ENCODE measurements at regions not wholly inside any gene's neighbourhood (a gene's known extent, or its start where the extent isn't known, plus 50 kb on each side); places are given as distances from the start of the nearest gene placed in this dataset.

DNA sequence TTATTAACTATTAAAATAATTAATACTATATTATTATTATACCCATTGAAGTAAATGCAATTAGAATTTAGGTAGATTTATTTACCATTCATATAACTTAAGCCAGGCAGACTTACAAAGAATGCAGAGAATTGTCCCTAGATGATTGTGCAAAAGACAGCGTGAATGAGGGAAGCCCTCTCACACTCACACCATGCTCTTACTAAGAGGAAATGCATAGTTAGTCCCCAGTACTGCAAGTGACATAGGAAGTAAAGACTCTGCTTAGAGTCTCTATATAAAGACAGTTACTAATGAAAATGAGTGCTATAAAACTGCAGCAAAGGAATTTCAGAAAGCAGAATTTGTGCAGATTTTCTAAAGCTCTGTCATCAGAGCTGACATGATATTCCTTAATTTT lies 270.4 kb downstream of the ZBBX start:
- ATAC-seq: no peak
- FAIRE-seq: no peak

DNA sequence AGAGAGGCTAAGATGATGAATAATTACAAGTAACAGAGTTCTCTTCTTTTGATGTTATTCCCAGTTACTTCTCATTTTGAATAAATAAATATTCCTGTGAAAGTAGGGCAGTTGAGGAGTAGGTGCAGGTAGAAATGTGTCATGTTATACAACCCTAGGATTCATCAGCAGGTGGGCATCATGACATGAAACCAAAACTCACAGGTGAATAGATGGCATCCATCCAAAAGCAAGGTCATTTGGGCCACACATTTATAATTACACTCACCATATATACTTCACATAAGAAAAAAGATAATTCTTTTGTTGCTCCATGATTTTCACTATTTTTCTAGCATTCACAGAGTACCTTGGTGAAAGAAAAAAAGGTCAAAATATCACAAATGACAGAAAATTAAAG lies 273.6 kb downstream of the ZBBX start:
- CTCF ChIA-PET (ENCODE audit: low intra/inter-chr PET ratio, low total read pairs): no interaction called here
- POLR2A ChIA-PET: no interaction called here
- BruUV-seq (replicated peaks): no TSS peak
- TF ChIP-seq, protein P1, sequence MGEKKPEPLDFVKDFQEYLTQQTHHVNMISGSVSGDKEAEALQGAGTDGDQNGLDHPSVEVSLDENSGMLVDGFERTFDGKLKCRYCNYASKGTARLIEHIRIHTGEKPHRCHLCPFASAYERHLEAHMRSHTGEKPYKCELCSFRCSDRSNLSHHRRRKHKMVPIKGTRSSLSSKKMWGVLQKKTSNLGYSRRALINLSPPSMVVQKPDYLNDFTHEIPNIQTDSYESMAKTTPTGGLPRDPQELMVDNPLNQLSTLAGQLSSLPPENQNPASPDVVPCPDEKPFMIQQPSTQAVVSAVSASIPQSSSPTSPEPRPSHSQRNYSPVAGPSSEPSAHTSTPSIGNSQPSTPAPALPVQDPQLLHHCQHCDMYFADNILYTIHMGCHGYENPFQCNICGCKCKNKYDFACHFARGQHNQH (CRISPR knock-in tag; IDR thresholded peaks at IDR 0.05): no peak
- no peak for TF ChIP-seq ZNF234 (CRISPR knock-in tag; conservative IDR thresholded peaks at IDR 0.05)
- TF ChIP-seq, protein P2, sequence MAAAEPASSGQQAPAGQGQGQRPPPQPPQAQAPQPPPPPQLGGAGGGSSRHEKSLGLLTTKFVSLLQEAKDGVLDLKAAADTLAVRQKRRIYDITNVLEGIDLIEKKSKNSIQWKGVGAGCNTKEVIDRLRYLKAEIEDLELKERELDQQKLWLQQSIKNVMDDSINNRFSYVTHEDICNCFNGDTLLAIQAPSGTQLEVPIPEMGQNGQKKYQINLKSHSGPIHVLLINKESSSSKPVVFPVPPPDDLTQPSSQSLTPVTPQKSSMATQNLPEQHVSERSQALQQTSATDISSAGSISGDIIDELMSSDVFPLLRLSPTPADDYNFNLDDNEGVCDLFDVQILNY (CRISPR knock-in tag; conservative IDR thresholded peaks at IDR 0.05): no peak
- TF ChIP-seq ZC3H13 (CRISPR knock-in tag; IDR thresholded peaks at IDR 0.05): no peak
- no peak for TF ChIP-seq HDAC6 (IDR thresholded peaks at IDR 0.05; ENCODE audit: low read depth, low read length)
- TF ChIP-seq, protein P3, sequence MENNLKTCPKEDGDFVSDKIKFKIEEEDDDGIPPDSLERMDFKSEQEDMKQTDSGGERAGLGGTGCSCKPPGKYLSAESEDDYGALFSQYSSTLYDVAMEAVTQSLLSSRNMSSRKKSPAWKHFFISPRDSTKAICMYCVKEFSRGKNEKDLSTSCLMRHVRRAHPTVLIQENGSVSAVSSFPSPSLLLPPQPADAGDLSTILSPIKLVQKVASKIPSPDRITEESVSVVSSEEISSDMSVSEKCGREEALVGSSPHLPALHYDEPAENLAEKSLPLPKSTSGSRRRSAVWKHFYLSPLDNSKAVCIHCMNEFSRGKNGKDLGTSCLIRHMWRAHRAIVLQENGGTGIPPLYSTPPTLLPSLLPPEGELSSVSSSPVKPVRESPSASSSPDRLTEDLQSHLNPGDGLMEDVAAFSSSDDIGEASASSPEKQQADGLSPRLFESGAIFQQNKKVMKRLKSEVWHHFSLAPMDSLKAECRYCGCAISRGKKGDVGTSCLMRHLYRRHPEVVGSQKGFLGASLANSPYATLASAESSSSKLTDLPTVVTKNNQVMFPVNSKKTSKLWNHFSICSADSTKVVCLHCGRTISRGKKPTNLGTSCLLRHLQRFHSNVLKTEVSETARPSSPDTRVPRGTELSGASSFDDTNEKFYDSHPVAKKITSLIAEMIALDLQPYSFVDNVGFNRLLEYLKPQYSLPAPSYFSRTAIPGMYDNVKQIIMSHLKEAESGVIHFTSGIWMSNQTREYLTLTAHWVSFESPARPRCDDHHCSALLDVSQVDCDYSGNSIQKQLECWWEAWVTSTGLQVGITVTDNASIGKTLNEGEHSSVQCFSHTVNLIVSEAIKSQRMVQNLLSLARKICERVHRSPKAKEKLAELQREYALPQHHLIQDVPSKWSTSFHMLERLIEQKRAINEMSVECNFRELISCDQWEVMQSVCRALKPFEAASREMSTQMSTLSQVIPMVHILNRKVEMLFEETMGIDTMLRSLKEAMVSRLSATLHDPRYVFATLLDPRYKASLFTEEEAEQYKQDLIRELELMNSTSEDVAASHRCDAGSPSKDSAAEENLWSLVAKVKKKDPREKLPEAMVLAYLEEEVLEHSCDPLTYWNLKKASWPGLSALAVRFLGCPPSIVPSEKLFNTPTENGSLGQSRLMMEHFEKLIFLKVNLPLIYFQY (CRISPR knock-in tag; IDR thresholded peaks at IDR 0.05; ENCODE audit: borderline replicate concordance): no peak
- TF ChIP-seq JUN (CRISPR knock-in tag; IDR thresholded peaks at IDR 0.05): no peak
- no peak for TF ChIP-seq ZNF260 (CRISPR knock-in tag; IDR thresholded peaks at IDR 0.05; ENCODE audit: borderline replicate concordance, low read depth)
- TF ChIP-seq, protein P4, sequence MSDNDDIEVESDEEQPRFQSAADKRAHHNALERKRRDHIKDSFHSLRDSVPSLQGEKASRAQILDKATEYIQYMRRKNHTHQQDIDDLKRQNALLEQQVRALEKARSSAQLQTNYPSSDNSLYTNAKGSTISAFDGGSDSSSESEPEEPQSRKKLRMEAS (IDR thresholded peaks at IDR 0.05): no peak
- TF ChIP-seq ZNF17 (CRISPR knock-in tag; IDR thresholded peaks at IDR 0.05): no peak
- no peak for TF ChIP-seq CENPT (CRISPR knock-in tag; IDR thresholded peaks at IDR 0.05; ENCODE audit: low read depth)
- no peak for TF ChIP-seq NR3C1 (CRISPR knock-in tag; IDR thresholded peaks at IDR 0.05)
- no peak for TF ChIP-seq ZNF441 (CRISPR knock-in tag; IDR thresholded peaks at IDR 0.05; ENCODE audit: borderline replicate concordance)
- TF ChIP-seq ZNF296 (CRISPR knock-in tag; conservative IDR thresholded peaks at IDR 0.05): no peak

More for the DNA sequence above, 270.4 kb downstream of the ZBBX start:
- TF ChIP-seq NCOR1 (IDR thresholded peaks at IDR 0.05; ENCODE audit: borderline replicate concordance, low read length) (no peak), RNF2 (conservative IDR thresholded peaks at IDR 0.05; ENCODE audit: low read depth) (no peak)
- no peak overlapping the region for H2AFZ ChIP-seq (ENCODE audit: low read length)
- H3K27me3 ChIP-seq (ENCODE audit: control insufficient read depth in 1 of 2, insufficient read depth in 2 of 2, low read length in 2 of 2): no peaks in the 10 kb centered on the region
- H3K4me3 ChIP-seq (replicated peaks in 1 of 3; ENCODE audit: insufficient read depth in 1 of 3, low read depth in 2 of 3, low read length in 3 of 3): no peak overlapping the region
- intact Hi-C loops (cut with micrococcal nuclease; ENCODE audit: unreplicated experiment) (no loop called here), in situ Hi-C loops (cut with HindIII; ENCODE audit: extremely low pct_ligation_motif_present, low pct_unique_long_range_greater_than_20kb) (no loop called here)
- H3K4me2 ChIP-seq (ENCODE audit: low read depth, low read length): no peak overlapping the region
- CTCF ChIA-PET (ENCODE audit: low intra/inter-chr PET ratio, low total read pairs): no interaction called here
- H4K20me1 ChIP-seq (ENCODE audit: insufficient read depth, low read length): no peaks in the 10 kb centered on the region
- H3K9me3 ChIP-seq (ENCODE audit: low read length): no peaks in the 10 kb centered on the region
- H3K27ac ChIP-seq (ENCODE audit: extremely low read length, insufficient read depth, low read length): no peak overlapping the region
- no peaks in the 10 kb centered on the region for H3K79me2 ChIP-seq (ENCODE audit: insufficient read depth, low read length)
- POLR2A ChIA-PET: no interaction called here
- BruUV-seq (replicated peaks): no TSS peak
- H3K36me3 ChIP-seq (replicated peaks in 1 of 2; ENCODE audit: control insufficient read depth in 1 of 2, insufficient read depth in 2 of 2, low read length in 2 of 2): no peaks in the 10 kb centered on the region
- no peak for DNase-seq (ENCODE audit: low spot score)
- H3K4me1 ChIP-seq (ENCODE audit: insufficient read depth, low read length): no peaks in the 10 kb centered on the region
- 0% methylated on average over 1 of the region's 1 CpG for WGBS (ENCODE audit: low lambda C conversion rate)
- no peak overlapping the region for H3K9ac ChIP-seq (ENCODE audit: insufficient read depth, low read depth, low read length)

More for the DNA sequence above, 273.6 kb downstream of the ZBBX start:
- intact Hi-C loops (cut with micrococcal nuclease; ENCODE audit: unreplicated experiment) (no loop called here), in situ Hi-C loops (cut with HindIII; ENCODE audit: extremely low pct_ligation_motif_present, low pct_unique_long_range_greater_than_20kb) (no loop called here)
- H3K79me2 ChIP-seq (ENCODE audit: insufficient read depth, low read length): no peaks in the 10 kb centered on the region
- no peaks in the 10 kb centered on the region for H3K36me3 ChIP-seq (replicated peaks in 1 of 2; ENCODE audit: control insufficient read depth in 1 of 2, insufficient read depth in 2 of 2, low read length in 2 of 2)
- no peaks in the 10 kb centered on the region for H3K9me3 ChIP-seq (ENCODE audit: low read length)
- no peaks in the 10 kb centered on the region for H4K20me1 ChIP-seq (ENCODE audit: insufficient read depth, low read length)
- no peaks in the 10 kb centered on the region for H3K27me3 ChIP-seq (ENCODE audit: control insufficient read depth in 1 of 2, insufficient read depth in 2 of 2, low read length in 2 of 2)
- FAIRE-seq: no peak
- DNase-seq (ENCODE audit: low spot score): no peak
- no peak overlapping the region for H2AFZ ChIP-seq (ENCODE audit: low read length)
- H3K4me2 ChIP-seq (ENCODE audit: low read depth, low read length): no peak overlapping the region
- no peak for ATAC-seq
- no peak overlapping the region for H3K9ac ChIP-seq (ENCODE audit: insufficient read depth, low read depth, low read length)
- H3K4me1 ChIP-seq (ENCODE audit: insufficient read depth, low read length): no peaks in the 10 kb centered on the region
- H3K27ac ChIP-seq (ENCODE audit: extremely low read length, insufficient read depth, low read length): no peak overlapping the region
- no peak overlapping the region for H3K4me3 ChIP-seq (replicated peaks in 1 of 3; ENCODE audit: insufficient read depth in 1 of 3, low read depth in 2 of 3, low read length in 3 of 3)

Data from HepG2 (cell line).